Smooth muscle cell (in vitro differentiated cells): ENCODE measurements at regions not wholly inside any gene's neighbourhood (a gene's known extent, or its start where the extent isn't known, plus 50 kb on each side); places are given as distances from the start of the nearest gene placed in this dataset.

ENCODE experiments used
- DNase-seq: peaks from one replicate; lab custom pipeline; 2025; ENCODE audit not compliant: unreplicated experiment; lab: John Stamatoyannopoulos, UW
- H2AFZ ChIP-seq: fragments of 200-600 bp; sonication (generic); 2 replicates; pipeline ENCODE4 v1.6.0; 2016; ENCODE audit warnings: antibody characterized with exemption, low read depth, mild to moderate bottlenecking
- H3F3A ChIP-seq: fragments of 200-600 bp; sonication (generic); 2 replicates; pipeline ENCODE4 v1.6.0; 2017; ENCODE audit warnings: antibody characterized with exemption, low read depth
- H3K27ac ChIP-seq: fragments of 200-600 bp; sonication (generic); 2 replicates; pipeline ENCODE4 v1.5.1; 2016; ENCODE audit warnings: low read depth, mild to moderate bottlenecking
- H3K27me3 ChIP-seq: fragments of 200-600 bp; sonication (generic); 2 replicates; pipeline ENCODE4 v1.6.1; 2016; ENCODE audit warnings: low read depth, mild to moderate bottlenecking
- H3K36me3 ChIP-seq: fragments of 200-600 bp; sonication (generic); 2 replicates; pipeline ENCODE4 v1.5.1; 2016; ENCODE audit warnings: low read depth
- H3K4me1 ChIP-seq: fragments of 200-600 bp; sonication (generic); 2 replicates; pipeline ENCODE4 v1.5.1; 2016; ENCODE audit warnings: low read depth
- H3K4me2 ChIP-seq: fragments of 200-600 bp; sonication (generic); 2 replicates; pipeline ENCODE4 v1.6.0; 2016; ENCODE audit warnings: mild to moderate bottlenecking
- H3K4me3 ChIP-seq: fragments of 200-600 bp; sonication (generic); 2 replicates; pipeline ENCODE4 v1.5.1; 2016; ENCODE audit warnings: mild to moderate bottlenecking
- H3K79me2 ChIP-seq: fragments of 200-600 bp; sonication (generic); 2 replicates; pipeline ENCODE4 v1.6.0; 2016; ENCODE audit warnings: low read depth, mild to moderate bottlenecking
- H3K9ac ChIP-seq: fragments of 200-600 bp; sonication (generic); 2 replicates; pipeline ENCODE4 v1.6.0; 2016; ENCODE audit warnings: low read depth
- H3K9me3 ChIP-seq: fragments of 200-600 bp; sonication (generic); replicated peaks from 2 replicates; pipeline ENCODE4 v1.5.1; 2016; ENCODE audit warnings: low read depth
- H4K20me1 ChIP-seq: fragments of 200-600 bp; sonication (generic); 2 replicates; pipeline ENCODE4 v1.6.0; 2016; ENCODE audit warnings: low read depth
- CTCF ChIP-seq: fragments of 200-600 bp; sonication (generic); IDR thresholded peaks from 2 replicates; pipeline ENCODE4 v1.5.1; 2017; ENCODE audit warnings: borderline replicate concordance, mild to moderate bottlenecking, antibody characterized with exemption; ENCODE audit not compliant: insufficient read depth, poor library complexity, severe bottlenecking
- WGBS: methylation state at CpG from one replicate; pipeline ENCODE4 v1.1.7; 2016; ENCODE audit warnings: low lambda C conversion rate; 5-methylcytosine and 5-hydroxymethylcytosine counted together

GRCh38 chr4:159697322-159698283 is 594.7 kb downstream of the RAPGEF2 start:
- Histone ChIP-seq H3K79me2 (no peaks in the 10 kb centered on the region), H3K4me3 (no peak overlapping the region), H4K20me1 (no peaks in the 10 kb centered on the region), H3K4me1 (no peaks in the 10 kb centered on the region), H3K27ac (no peak overlapping the region), H3K4me2 (no peak overlapping the region), H3K9me3 (no peaks in the 10 kb centered on the region), H3K27me3 (no peaks in the 10 kb centered on the region), H3F3A (no peaks in the 10 kb centered on the region), H3K9ac (no peak overlapping the region), H3K36me3 (no peaks in the 10 kb centered on the region), H2AFZ (no peak overlapping the region)
- TF ChIP-seq CTCF, result no peak
- DNase-seq, result no peak
- WGBS, result 89% methylated on average over 6 of the region's 6 CpGs

- H3K9me3 ChIP-seq, result no peaks in the 10 kb centered on the region
- no peaks in the 10 kb centered on the region for H3K36me3 ChIP-seq
- H3K79me2 ChIP-seq, result no peaks in the 10 kb centered on the region
- H3F3A ChIP-seq, result no peaks in the 10 kb centered on the region
- H3K27me3 ChIP-seq, result no peaks in the 10 kb centered on the region
- no peak overlapping the region for H2AFZ ChIP-seq
- no peak overlapping the region for H3K4me2 ChIP-seq
- no peak for DNase-seq
- no peak overlapping the region for H3K27ac ChIP-seq
- WGBS, result 75% methylated on average over 3 of the region's 3 CpGs
- H3K9ac ChIP-seq, result no peak overlapping the region
- no peaks in the 10 kb centered on the region for H4K20me1 ChIP-seq
- H3K4me1 ChIP-seq, result no peaks in the 10 kb centered on the region
- H3K4me3 ChIP-seq, result no peak overlapping the region
- TF ChIP-seq CTCF, result no peak
Measured at GRCh38 chr4:159698336-159698735, 595.5 kb downstream of the RAPGEF2 start.

GRCh38 chr4:159702200-159702599 is 599.3 kb downstream of the RAPGEF2 start:
- Histone ChIP-seq H3K27ac (no peak overlapping the region), H3K27me3 (no peaks in the 10 kb centered on the region), H3F3A (no peaks in the 10 kb centered on the region), H3K9ac (no peak overlapping the region), H3K4me2 (no peak overlapping the region), H4K20me1 (no peaks in the 10 kb centered on the region), H3K9me3 (no peaks in the 10 kb centered on the region), H3K79me2 (no peaks in the 10 kb centered on the region), H2AFZ (no peak overlapping the region), H3K36me3 (no peaks in the 10 kb centered on the region), H3K4me1 (peaks cover 18% of the 10 kb centered on the region), H3K4me3 (no peak overlapping the region)
- no peak for TF ChIP-seq CTCF
- 100% methylated on average over 2 of the region's 2 CpGs for WGBS
- no peak for DNase-seq

- Histone ChIP-seq H3K4me1 (peaks cover 18% of the 10 kb centered on the region), H3K27me3 (no peaks in the 10 kb centered on the region)
- no peak for TF ChIP-seq CTCF
Measured at GRCh38 chr4:159705334-159705733, 602.5 kb downstream of the RAPGEF2 start.

More at GRCh38 chr4:159705334-159705733, 602.5 kb downstream of the RAPGEF2 start:
- DNase-seq, result no peak
- Histone ChIP-seq H3K79me2 (no peaks in the 10 kb centered on the region), H4K20me1 (no peaks in the 10 kb centered on the region), H3K36me3 (no peaks in the 10 kb centered on the region), H3K4me3 (no peak overlapping the region), H3K9ac (no peak overlapping the region), H3K9me3 (no peaks in the 10 kb centered on the region), H2AFZ (no peak overlapping the region), H3K27ac (no peak overlapping the region), H3K4me2 (no peak overlapping the region), H3F3A (no peaks in the 10 kb centered on the region)
